Trophoblast cell (in vitro differentiated cells and primary cell): ENCODE measurements at regions not wholly inside any gene's neighbourhood (a gene's known extent, or its start where the extent isn't known, plus 50 kb on each side); places are given as distances from the start of the nearest gene placed in this dataset.

Experiments used
- DNase-seq, 2 donors: peaks; one replicate each; pipeline ENCODE4 v3.0.0-alpha.2; 2016
- H2AFZ ChIP-seq: 2 replicates; pipeline ENCODE4 v1.6.1; 2013; ENCODE audit warnings: low read length, moderate library complexity, mild to moderate bottlenecking; ENCODE audit not compliant: insufficient read depth, poor library complexity
- H2AK5ac ChIP-seq: 2 replicates; pipeline ENCODE4 v1.6.1; 2013; ENCODE audit warnings: mild to moderate bottlenecking, low read length
- H2BK120ac ChIP-seq: 2 replicates; pipeline ENCODE4 v1.6.1; 2013; ENCODE audit warnings: low read length, mild to moderate bottlenecking, moderate library complexity; ENCODE audit not compliant: insufficient read depth, poor library complexity
- H2BK12ac ChIP-seq: 2 replicates; pipeline ENCODE4 v1.6.1; 2013; ENCODE audit warnings: mild to moderate bottlenecking, low read length, moderate library complexity
- H2BK5ac ChIP-seq: 2 replicates; pipeline ENCODE4 v1.6.1; 2013; ENCODE audit warnings: low read length, low read depth, moderate library complexity, mild to moderate bottlenecking; ENCODE audit not compliant: poor library complexity
- H3K14ac ChIP-seq: 2 replicates; pipeline ENCODE4 v1.6.1; 2013; ENCODE audit warnings: mild to moderate bottlenecking, low read length
- H3K18ac ChIP-seq: 2 replicates; pipeline ENCODE4 v1.6.1; 2013; ENCODE audit warnings: mild to moderate bottlenecking, low read length
- H3K23ac ChIP-seq: 2 replicates; pipeline ENCODE4 v1.6.1; 2013; ENCODE audit warnings: low read length
- H3K27ac ChIP-seq: 2 replicates; pipeline ENCODE4 v1.5.1; 2013; ENCODE audit warnings: low read depth, mild to moderate bottlenecking, inconsistent platforms, low read length, moderate library complexity
- H3K27me3 ChIP-seq: 2 replicates; pipeline ENCODE4 v1.6.1; 2013; ENCODE audit warnings: inconsistent platforms, mild to moderate bottlenecking, low read length, moderate library complexity; ENCODE audit not compliant: insufficient read depth
- H3K36me3 ChIP-seq, 2 experiments: 1 replicate in 1 of 2; 2 replicates in 1 of 2; pipeline ENCODE4 v1.6.1; 2013; ENCODE audit warnings: low read length in 2 of 2, mild to moderate bottlenecking in 2 of 2, moderate library complexity in 1 of 2; ENCODE audit not compliant: insufficient read depth in 2 of 2, control insufficient read depth in 1 of 2
- H3K4ac ChIP-seq: 2 replicates; pipeline ENCODE4 v1.6.1; 2013; ENCODE audit warnings: low read depth, mild to moderate bottlenecking, low read length, moderate library complexity
- H3K4me1 ChIP-seq, 2 experiments: 1 replicate in 1 of 2; 2 replicates in 1 of 2; pipeline ENCODE4 v1.6.1; 2013; ENCODE audit warnings: low read length in 2 of 2, mild to moderate bottlenecking in 2 of 2, moderate library complexity in 1 of 2; ENCODE audit not compliant: insufficient read depth in 2 of 2, control insufficient read depth in 1 of 2
- H3K4me2 ChIP-seq: 2 replicates; pipeline ENCODE4 v1.6.1; 2013; ENCODE audit warnings: inconsistent platforms, mild to moderate bottlenecking, low read length, moderate library complexity
- H3K4me3 ChIP-seq: 2 replicates; pipeline ENCODE4 v1.5.1; 2013; ENCODE audit warnings: mild to moderate bottlenecking, low read depth, low read length, inconsistent platforms
- H3K79me1 ChIP-seq: one replicate; pipeline ENCODE4 v1.6.1; 2013; ENCODE audit warnings: low read length
- H3K79me2 ChIP-seq: 2 replicates; pipeline ENCODE4 v1.6.1; 2013; ENCODE audit warnings: low read length, mild to moderate bottlenecking; ENCODE audit not compliant: control insufficient read depth, insufficient read depth, poor library complexity
- H3K9ac ChIP-seq: 2 replicates; pipeline ENCODE4 v1.6.1; 2013; ENCODE audit warnings: mild to moderate bottlenecking, low read length
- H3K9me3 ChIP-seq: 2 replicates; pipeline ENCODE4 v1.6.1; 2013; ENCODE audit warnings: low read depth, mild to moderate bottlenecking, control low read depth, inconsistent platforms, low read length; ENCODE audit not compliant: insufficient read depth
- H4K12ac ChIP-seq: 2 replicates; pipeline ENCODE4 v1.6.1; 2013; ENCODE audit warnings: low read depth, mild to moderate bottlenecking, low read length, moderate library complexity
- H4K8ac ChIP-seq: 2 replicates; pipeline ENCODE4 v1.6.1; 2013; ENCODE audit warnings: low read depth, mild to moderate bottlenecking, low read length, moderate library complexity
- H4K91ac ChIP-seq: one replicate; pipeline ENCODE4 v1.6.1; 2013; ENCODE audit warnings: low read depth, mild to moderate bottlenecking, low read length, moderate library complexity
- WGBS: extraction: QIAGEN DNeasy Blood & Tissue Kit; methylation state at CpG from one replicate; pipeline ENCODE4 v1.1.7; 2013; ENCODE audit warnings: missing lambda C conversion rate; ENCODE audit not compliant: insufficient read length, insufficient coverage; ENCODE audit errors: extremely low coverage; 5-methylcytosine and 5-hydroxymethylcytosine counted together

- no peak overlapping the region for H3K18ac ChIP-seq
- H3K4ac ChIP-seq: no peak overlapping the region
- H2BK12ac ChIP-seq: no peak overlapping the region
- no peak overlapping the region for H3K9ac ChIP-seq
- no peak overlapping the region for H4K8ac ChIP-seq
- no peak overlapping the region for H3K4me2 ChIP-seq
- no peak overlapping the region for H2AFZ ChIP-seq
- H4K12ac ChIP-seq: no peak overlapping the region
- H2BK5ac ChIP-seq: no peak overlapping the region
- peaks cover 0 to 3% of the 10 kb centered on the region in 2 experiments for H3K4me1 ChIP-seq
- no peak overlapping the region for H3K23ac ChIP-seq
- no peak for DNase-seq
- no peaks in the 10 kb centered on the region for H3K36me3 ChIP-seq
- H3K79me2 ChIP-seq: no peaks in the 10 kb centered on the region
- H3K27ac ChIP-seq: no peak overlapping the region
- H3K27me3 ChIP-seq: no peaks in the 10 kb centered on the region
- no CpG with 5 or more reads among the region's 3 CpGs for WGBS
- H2AK5ac ChIP-seq: no peak overlapping the region
- peaks cover 1% of the 10 kb centered on the region for H3K9me3 ChIP-seq
- H2BK120ac ChIP-seq: no peak overlapping the region
- H3K4me3 ChIP-seq: no peak overlapping the region
- H4K91ac ChIP-seq: no peak overlapping the region
- H3K14ac ChIP-seq: no peak overlapping the region
- H3K79me1 ChIP-seq: no peaks in the 10 kb centered on the region
These were observed 120.7 kb downstream of the RDH14 start for GRCh38 chr2:18439716-18440115.

- Histone ChIP-seq H3K79me1 (no peaks in the 10 kb centered on the region), H2BK120ac (no peak overlapping the region), H3K9me3 (no peaks in the 10 kb centered on the region), H3K79me2 (no peaks in the 10 kb centered on the region), H3K14ac (no peak overlapping the region), H3K4ac (no peak overlapping the region), H3K23ac (no peak overlapping the region), H3K27ac (no peak overlapping the region), H3K9ac (no peak overlapping the region), H2AK5ac (no peak overlapping the region), H2AFZ (no peak overlapping the region), H3K4me1 (peaks cover 0 to 3% of the 10 kb centered on the region in 2 experiments), H3K27me3 (no peaks in the 10 kb centered on the region), H3K18ac (no peak overlapping the region), H4K8ac (no peak overlapping the region), H2BK5ac (no peak overlapping the region), H3K4me2 (no peak overlapping the region), H3K36me3 (no peaks in the 10 kb centered on the region), H3K4me3 (no peak overlapping the region), H4K91ac (no peak overlapping the region), H4K12ac (no peak overlapping the region), H2BK12ac (no peak overlapping the region)
- WGBS: no CpG with 5 or more reads among the region's 2 CpGs
- DNase-seq: no peak
These were observed 122.5 kb downstream of the RDH14 start for GRCh38 chr2:18437909-18438308.

- Histone ChIP-seq H3K27ac (no peak overlapping the region), H3K23ac (no peak overlapping the region), H3K14ac (no peak overlapping the region), H3K4me1 (peaks cover 0 to 5% of the 10 kb centered on the region in 2 experiments), H3K18ac (no peak overlapping the region), H2BK12ac (no peak overlapping the region), H4K12ac (no peak overlapping the region), H3K4me2 (no peak overlapping the region), H3K27me3 (no peaks in the 10 kb centered on the region), H3K36me3 (no peaks in the 10 kb centered on the region), H3K79me1 (no peaks in the 10 kb centered on the region), H3K9ac (no peak overlapping the region), H3K4ac (no peak overlapping the region), H3K4me3 (no peak overlapping the region), H4K91ac (no peak overlapping the region), H2AFZ (no peak overlapping the region), H3K79me2 (no peaks in the 10 kb centered on the region), H3K9me3 (no peaks in the 10 kb centered on the region), H2BK5ac (no peak overlapping the region), H4K8ac (no peak overlapping the region), H2BK120ac (no peak overlapping the region), H2AK5ac (no peak overlapping the region)
- peak in 1 of 2 donors; percentile 45 for DNase-seq
- WGBS: no CpG with 5 or more reads among the region's 5 CpGs
These were observed 123.9 kb downstream of the RDH14 start for GRCh38 chr2:18436503-18437005.

- peaks cover 0 to 2% of the 10 kb centered on the region in 2 experiments for H3K4me1 ChIP-seq
- no peak overlapping the region for H2BK120ac ChIP-seq
- H3K79me1 ChIP-seq: no peaks in the 10 kb centered on the region
- H2AK5ac ChIP-seq: no peak overlapping the region
- no peak overlapping the region for H3K18ac ChIP-seq
- DNase-seq: peak; percentile 61 to 84
- H4K8ac ChIP-seq: no peak overlapping the region
- no peak overlapping the region for H2BK12ac ChIP-seq
- no peak overlapping the region for H2BK5ac ChIP-seq
- no peaks in the 10 kb centered on the region for H3K79me2 ChIP-seq
- H3K27me3 ChIP-seq: no peaks in the 10 kb centered on the region
- no CpG with 5 or more reads among the region's 2 CpGs for WGBS
- no peak overlapping the region for H4K91ac ChIP-seq
- H3K36me3 ChIP-seq: no peaks in the 10 kb centered on the region
- no peak overlapping the region for H3K23ac ChIP-seq
- no peak overlapping the region for H4K12ac ChIP-seq
- no peak overlapping the region for H3K27ac ChIP-seq
- H3K14ac ChIP-seq: no peak overlapping the region
- no peak overlapping the region for H3K4me2 ChIP-seq
- H3K9me3 ChIP-seq: no peaks in the 10 kb centered on the region
- no peak overlapping the region for H3K4ac ChIP-seq
- no peak overlapping the region for H3K9ac ChIP-seq
- no peak overlapping the region for H3K4me3 ChIP-seq
- no peak overlapping the region for H2AFZ ChIP-seq
These were observed 124.9 kb downstream of the RDH14 start for GRCh38 chr2:18435426-18436037.
